IMR-90 (cell line): ENCODE measurements at regions not wholly inside any gene's neighbourhood (a gene's known extent, or its start where the extent isn't known, plus 50 kb on each side); places are given as distances from the start of the nearest gene placed in this dataset.

Experiments used
- ATAC-seq: fragments of 200-7000 bp; cut with Tn5 transposase; 2 replicates; pipeline ENCODE4 v1.9.1; 2020; ENCODE audit warnings: low read depth, mild to moderate bottlenecking, moderate library complexity
- BruUV-seq: library from RNA; stranded (reverse); fragments of 400-500 nt; replicated peaks from 2 replicates; lab custom pipeline; 2021; lab: Mats Ljungman, UMichigan
- CTCF ChIA-PET: fragments of 300-600 bp; formaldehyde crosslinking; extraction: SDS; loops from one replicate; lab custom pipeline; 2021; ENCODE audit warnings: antibody characterized with exemption; lab: Yijun Ruan, JAX
- POLR2A ChIA-PET: fragments of 300-600 bp; sonication (Branson Sonifier 250); formaldehyde crosslinking; loops from one replicate; lab custom pipeline; 2022; ENCODE audit warnings: antibody characterized with exemption; ENCODE audit not compliant: unreplicated experiment; lab: Charles Lee
- DNase-seq: peaks from one replicate; pipeline ENCODE4 v3.0.0; 2013
- H2AFZ ChIP-seq: replicated peaks from 2 replicates; pipeline ENCODE3; 2013; ENCODE audit warnings: low read length, mild to moderate bottlenecking; ENCODE audit not compliant: poor library complexity
- H2AK5ac ChIP-seq: 2 replicates; pipeline ENCODE4 v1.6.1; 2013; ENCODE audit warnings: low read depth, low read length, inconsistent platforms
- H2AK9ac ChIP-seq: replicated peaks from 2 replicates; pipeline ENCODE3; 2013; ENCODE audit warnings: mild to moderate bottlenecking, low read depth, low read length, moderate library complexity; ENCODE audit not compliant: poor library complexity
- H2BK120ac ChIP-seq: 2 replicates; pipeline ENCODE4 v1.6.1; 2013; ENCODE audit warnings: low read depth, low read length, inconsistent platforms
- H2BK15ac ChIP-seq: 3 replicates; pipeline ENCODE4 v1.6.1; 2013; ENCODE audit warnings: low read depth, low read length, inconsistent platforms
- H2BK20ac ChIP-seq: 2 replicates; pipeline ENCODE4 v1.6.1; 2013; ENCODE audit warnings: low read depth, mild to moderate bottlenecking, inconsistent platforms, low read length, moderate library complexity
- H2BK5ac ChIP-seq: 2 replicates; pipeline ENCODE4 v1.6.1; 2013; ENCODE audit warnings: mild to moderate bottlenecking, low read depth, low read length, inconsistent platforms; ENCODE audit not compliant: poor library complexity, severe bottlenecking
- H3K14ac ChIP-seq: replicated peaks from 2 replicates; pipeline ENCODE4 v1.6.1; 2013; ENCODE audit warnings: low read depth, low read length, inconsistent platforms
- H3K18ac ChIP-seq: 2 replicates; pipeline ENCODE4 v1.6.1; 2013; ENCODE audit warnings: low read depth, low read length, control low read depth
- H3K23ac ChIP-seq: 2 replicates; pipeline ENCODE4 v1.6.1; 2013; ENCODE audit warnings: low read depth, low read length, inconsistent platforms
- H3K27ac ChIP-seq: 2 replicates; pipeline ENCODE4 v1.5.1; 2013; ENCODE audit warnings: mild to moderate bottlenecking, control low read depth, low read length; ENCODE audit not compliant: insufficient read depth
- H3K27me3 ChIP-seq: 2 replicates; pipeline ENCODE4 v1.6.1; 2013; ENCODE audit warnings: low read length; ENCODE audit not compliant: control insufficient read depth, insufficient read depth
- H3K36me3 ChIP-seq: 2 replicates; pipeline ENCODE4 v1.6.1; 2013; ENCODE audit warnings: low read length, mixed read lengths; ENCODE audit not compliant: control insufficient read depth, insufficient read depth
- H3K4ac ChIP-seq: 2 replicates; pipeline ENCODE4 v1.6.1; 2013; ENCODE audit warnings: low read depth, low read length, inconsistent platforms
- H3K4me1 ChIP-seq: 2 replicates; pipeline ENCODE4 v1.6.1; 2013; ENCODE audit warnings: low read length, mixed read lengths; ENCODE audit not compliant: control insufficient read depth, insufficient read depth
- H3K4me2 ChIP-seq: 2 replicates; pipeline ENCODE4 v1.6.1; 2013; ENCODE audit warnings: low read depth, mild to moderate bottlenecking, control low read depth, low read length, moderate library complexity
- H3K4me3 ChIP-seq: 2 replicates; pipeline ENCODE4 v1.5.1; 2013; ENCODE audit warnings: low read depth, mild to moderate bottlenecking, control low read depth, low read length, moderate library complexity; ENCODE audit not compliant: insufficient read depth
- H3K56ac ChIP-seq: 2 replicates; pipeline ENCODE4 v1.6.1; 2013; ENCODE audit warnings: low read length, inconsistent platforms; ENCODE audit not compliant: insufficient read depth; ENCODE audit errors: extremely low read depth
- H3K79me1 ChIP-seq, 2 experiments: 2 replicates each; pipeline ENCODE4 v1.6.1; 2013; ENCODE audit warnings: low read length in 2 of 2, inconsistent platforms in 1 of 2, low read depth in 1 of 2
- H3K9ac ChIP-seq: 2 replicates; pipeline ENCODE4 v1.6.1; 2013; ENCODE audit warnings: low read depth, low read length, control low read depth
- H3K9me1 ChIP-seq: 2 replicates; pipeline ENCODE4 v1.6.1; 2013; ENCODE audit warnings: low read length, inconsistent platforms; ENCODE audit not compliant: insufficient read depth
- H3K9me3 ChIP-seq: 2 replicates; pipeline ENCODE4 v1.6.1; 2013; ENCODE audit warnings: low read length; ENCODE audit not compliant: control insufficient read depth, insufficient read depth
- H4K20me1 ChIP-seq: 2 replicates; pipeline ENCODE4 v1.6.1; 2013; ENCODE audit warnings: low read length, inconsistent platforms; ENCODE audit not compliant: insufficient read depth
- H4K5ac ChIP-seq: 2 replicates; pipeline ENCODE4 v1.6.1; 2013; ENCODE audit warnings: mild to moderate bottlenecking, low read depth, low read length, control low read depth
- H4K8ac ChIP-seq, 2 experiments: 2 replicates each; pipeline ENCODE4 v1.6.1; 2013; ENCODE audit warnings: low read depth in 2 of 2, low read length in 2 of 2, control low read depth in 1 of 2, inconsistent platforms in 1 of 2
- H4K91ac ChIP-seq: 2 replicates; pipeline ENCODE4 v1.6.1; 2013; ENCODE audit warnings: low read depth, low read length, inconsistent platforms; ENCODE audit not compliant: insufficient read depth
- BHLHE40 ChIP-seq: fragments of 150-350 bp; IDR thresholded peaks from 2 replicates; pipeline ENCODE4 v1.6.1; 2016; ENCODE audit warnings: mild to moderate bottlenecking, low read depth, low read length
- CEBPB ChIP-seq: IDR thresholded peaks from 2 replicates; pipeline ENCODE4 v1.6.1; 2012; ENCODE audit warnings: low read depth, low read length, improper control_type of control experiment
- CHD1 ChIP-seq: IDR thresholded peaks from 2 replicates; pipeline ENCODE4 v1.6.1; 2012; ENCODE audit warnings: low read depth, low read length, improper control_type of control experiment
- CTCF ChIP-seq: conservative IDR thresholded peaks from 2 replicates; pipeline ENCODE4 v1.5.1; 2012; ENCODE audit warnings: mild to moderate bottlenecking, low read depth, low read length, improper control_type of control experiment
- ELK1 ChIP-seq: fragments of 150-350 bp; IDR thresholded peaks from 2 replicates; pipeline ENCODE4 v1.6.1; 2016; ENCODE audit warnings: low read depth, mild to moderate bottlenecking, low read length, moderate library complexity, borderline replicate concordance
- FOS ChIP-seq: fragments of 150-350 bp; IDR thresholded peaks from 2 replicates; pipeline ENCODE4 v1.6.1; 2016; ENCODE audit warnings: low read depth, low read length
- MAFK ChIP-seq: IDR thresholded peaks from 2 replicates; pipeline ENCODE4 v1.6.1; 2012; ENCODE audit warnings: low read depth, low read length, improper control_type of control experiment
- MAZ ChIP-seq: IDR thresholded peaks from 2 replicates; pipeline ENCODE4 v1.6.1; 2012; ENCODE audit warnings: low read depth, mild to moderate bottlenecking, low read length, improper control_type of control experiment, moderate library complexity, borderline replicate concordance
- MXI1 ChIP-seq: IDR thresholded peaks from 2 replicates; pipeline ENCODE4 v1.6.1; 2012; ENCODE audit warnings: low read depth, mild to moderate bottlenecking, low read length, moderate library complexity, borderline replicate concordance
- NFE2L2 ChIP-seq: fragments of 150-350 bp; IDR thresholded peaks from 2 replicates; pipeline ENCODE4 v1.6.1; 2016; ENCODE audit warnings: low read depth, mild to moderate bottlenecking, low read length
- POLR2A ChIP-seq: IDR thresholded peaks from 2 replicates; pipeline ENCODE4 v1.6.1; 2012; ENCODE audit warnings: mild to moderate bottlenecking, low read depth, low read length
- RAD21 ChIP-seq: IDR thresholded peaks from 2 replicates; pipeline ENCODE4 v1.6.1; 2012; ENCODE audit warnings: low read length, improper control_type of control experiment
- RCOR1 ChIP-seq: IDR thresholded peaks from 2 replicates; pipeline ENCODE4 v1.6.1; 2012; ENCODE audit warnings: mild to moderate bottlenecking, low read length, improper control_type of control experiment; ENCODE audit not compliant: insufficient replicate concordance
- RFX5 ChIP-seq: IDR thresholded peaks from 2 replicates; pipeline ENCODE4 v1.8.0; 2012; ENCODE audit warnings: low read depth, mild to moderate bottlenecking, low read length, moderate library complexity
- SMC3 ChIP-seq: fragments of 150-350 bp; IDR thresholded peaks from 2 replicates; pipeline ENCODE4 v1.6.1; 2016; ENCODE audit warnings: low read depth, mild to moderate bottlenecking, antibody characterized with exemption, low read length, moderate library complexity
- USF2 ChIP-seq: fragments of 150-350 bp; IDR thresholded peaks from 2 replicates; pipeline ENCODE4 v1.6.1; 2017; ENCODE audit warnings: mild to moderate bottlenecking, antibody characterized with exemption, low read length, low read depth
- WGBS, 2 experiments: methylation state at CpG; one replicate each; pipeline versions ENCODE4 v1.1.5 to v1.1.7; 2013; ENCODE audit warnings: missing lambda C conversion rate in 2 of 2; ENCODE audit not compliant: insufficient read length in 1 of 2; ENCODE audit errors: extremely low coverage in 2 of 2; 5-methylcytosine and 5-hydroxymethylcytosine counted together
- dilution Hi-C: fragments of 300-500 bp; cut with HindIII; formaldehyde crosslinking; loops from one replicate; pipeline ENCODE4 v1.14.3; 2018; ENCODE audit warnings: low sequenced_read_pairs; ENCODE audit not compliant: unreplicated experiment
- in situ Hi-C: fragments of 300-500 bp; cut with MboI; formaldehyde crosslinking; loops from 3 replicates; pipeline ENCODE4 v1.14.3; 2019; ENCODE audit warnings: low sequenced_read_pairs, inconsistent platforms, mixed read lengths
- intact Hi-C: fragments of 100-400 bp; cut with micrococcal nuclease; formaldehyde crosslinking; loops from 2 replicates; pipeline ENCODE4 v1.10.0; 2022

- no peak overlapping the region for H3K4me2 ChIP-seq
- intact Hi-C loops (no loop called here), dilution Hi-C loops (no loop called here), in situ Hi-C loops (no loop called here)
- no TSS peak for BruUV-seq
- DNase-seq (no peak), ATAC-seq (no peak)
- H2BK120ac ChIP-seq: no peak overlapping the region
- H2AK5ac ChIP-seq: no peak overlapping the region
- 88% methylated on average over 2 of the region's 6 CpGs; no CpG with 5 or more reads in 1 of the 2 experiments for WGBS, 2 experiments
- no peak overlapping the region for H3K14ac ChIP-seq
- no peak overlapping the region for H2AFZ ChIP-seq
- H3K36me3 ChIP-seq: no peaks in the 10 kb centered on the region
- H4K91ac ChIP-seq: no peak overlapping the region
- H3K79me1 ChIP-seq: no peaks in the 10 kb centered on the region
- CTCF ChIA-PET: no interaction called here
- H3K9ac ChIP-seq: no peak overlapping the region
- H3K4me3 ChIP-seq: no peak overlapping the region
- no peak overlapping the region for H3K56ac ChIP-seq
- no peak overlapping the region for H3K18ac ChIP-seq
- no peak overlapping the region for H3K23ac ChIP-seq
- no peak overlapping the region for H3K27ac ChIP-seq
- no peak overlapping the region for H2BK20ac ChIP-seq
- no peaks in the 10 kb centered on the region for H3K9me1 ChIP-seq
- no peak overlapping the region for H2BK15ac ChIP-seq
- no peak overlapping the region for H2AK9ac ChIP-seq
- H3K27me3 ChIP-seq: peaks cover 32% of the 10 kb centered on the region
- POLR2A ChIA-PET: no interaction called here
- H3K4me1 ChIP-seq: peaks cover 2% of the 10 kb centered on the region; the same call in 1 of the 2 replicates
- no peak overlapping the region for H2BK5ac ChIP-seq
- no peak overlapping the region for H4K5ac ChIP-seq
- no peak overlapping the region for H4K8ac ChIP-seq
- H4K20me1 ChIP-seq: no peaks in the 10 kb centered on the region
- H3K4ac ChIP-seq: no peak overlapping the region
- TF ChIP-seq RFX5: no peak
- TF ChIP-seq MXI1: no peak
- no peak for TF ChIP-seq CHD1
- no peak for TF ChIP-seq MAFK
- TF ChIP-seq FOS: no peak
- TF ChIP-seq RCOR1: no peak
- no peak for TF ChIP-seq USF2
- no peak for TF ChIP-seq RAD21
- no peak for TF ChIP-seq CTCF
- TF ChIP-seq ELK1: no peak
- no peak for TF ChIP-seq SMC3
- TF ChIP-seq MAZ: no peak
- no peak for TF ChIP-seq POLR2A
- TF ChIP-seq NFE2L2: no peak
- TF ChIP-seq BHLHE40: no peak
- TF ChIP-seq CEBPB: no peak
- H3K9me3 ChIP-seq: peaks cover 2% of the 10 kb centered on the region; the same call in 1 of the 2 replicates
These were observed 179.7 kb downstream of the HSD17B3 start for GRCh38 chr9:96122282-96122681.
